Neural cell (in vitro differentiated cells): ENCODE measurements at regions not wholly inside any gene's neighbourhood (a gene's known extent, or its start where the extent isn't known, plus 50 kb on each side); places are given as distances from the start of the nearest gene placed in this dataset.

Source experiments
- H2AFZ ChIP-seq: fragments of 200-600, 300-800 bp; sonication (generic), shearing (Covaris generic); 2 replicates; pipeline ENCODE4 v1.6.0; 2014; ENCODE audit warnings: low read depth, mild to moderate bottlenecking, antibody characterized with exemption, low read length, moderate library complexity
- H3F3A ChIP-seq: fragments of 200-600 bp; shearing (Covaris generic); 2 replicates; pipeline ENCODE4 v1.6.1; 2016; ENCODE audit warnings: mild to moderate bottlenecking, moderate library complexity, mixed read lengths, antibody characterized with exemption, low read length; ENCODE audit not compliant: insufficient read depth, poor library complexity, severe bottlenecking
- H3K27ac ChIP-seq: fragments of 200-600, 300-800 bp; sonication (generic), shearing (Covaris generic); 2 replicates; pipeline ENCODE4 v1.5.1; 2014; ENCODE audit warnings: mild to moderate bottlenecking, low read length, moderate library complexity
- H3K27me3 ChIP-seq: fragments of 300-800, 200-600 bp; sonication (generic), shearing (Covaris generic); 2 replicates; pipeline ENCODE4 v1.6.0; 2014; ENCODE audit warnings: mild to moderate bottlenecking, low read depth, low read length, moderate library complexity; ENCODE audit not compliant: insufficient read depth
- H3K36me3 ChIP-seq: fragments of 300-800, 200-600 bp; sonication (generic), shearing (Covaris generic); 2 replicates; pipeline ENCODE4 v1.5.1; 2014; ENCODE audit warnings: mild to moderate bottlenecking, antibody characterized with exemption, low read length, moderate library complexity; ENCODE audit not compliant: insufficient read depth
- H3K4me2 ChIP-seq: fragments of 300-800, 200-600 bp; sonication (generic), shearing (Covaris generic); 2 replicates; pipeline ENCODE4 v1.6.0; 2014; ENCODE audit warnings: mild to moderate bottlenecking, low read length
- H3K4me3 ChIP-seq: fragments of 300-800, 200-600 bp; sonication (generic), shearing (Covaris generic); 2 replicates; pipeline ENCODE4 v1.5.1; 2014; ENCODE audit warnings: mild to moderate bottlenecking, low read length, moderate library complexity
- H3K79me2 ChIP-seq: fragments of 200-600 bp; shearing (Covaris generic); replicated peaks from 2 replicates; pipeline ENCODE4 v1.6.0; 2014; ENCODE audit warnings: mild to moderate bottlenecking, low read length, moderate library complexity; ENCODE audit not compliant: insufficient read depth
- H3K9ac ChIP-seq: fragments of 300-800, 200-600 bp; sonication (generic), shearing (Covaris generic); 2 replicates; pipeline ENCODE4 v1.6.1; 2016; ENCODE audit warnings: mild to moderate bottlenecking, low read length, mixed read lengths
- H3K9me2 ChIP-seq: fragments of 200-600 bp; shearing (Covaris generic); 2 replicates; pipeline ENCODE4 v1.6.1; 2016; ENCODE audit warnings: mild to moderate bottlenecking, low read length, mixed read lengths; ENCODE audit not compliant: insufficient read depth
- H3K9me3 ChIP-seq: fragments of 200-600, 300-800 bp; sonication (generic), shearing (Covaris generic); 2 replicates; pipeline ENCODE4 v1.6.1; 2016; ENCODE audit warnings: mild to moderate bottlenecking, mixed run types, low read length, moderate library complexity, mixed read lengths
- H4K20me1 ChIP-seq: fragments of 200-600 bp; shearing (Covaris generic); 2 replicates; pipeline ENCODE4 v1.6.1; 2016; ENCODE audit warnings: mild to moderate bottlenecking, mixed run types; ENCODE audit not compliant: insufficient read depth
- EP300 ChIP-seq: fragments of 450-650 bp; conservative IDR thresholded peaks from 2 replicates; pipeline ENCODE4 v1.6.1; 2014; ENCODE audit warnings: antibody characterized with exemption, mild to moderate bottlenecking, moderate library complexity; ENCODE audit not compliant: poor library complexity, severe bottlenecking
- EZH2 ChIP-seq: fragments of 200-600, 300-800 bp; shearing (Covaris generic), sonication (generic); IDR thresholded peaks from 2 replicates; pipeline ENCODE4 v1.6.1; 2014; ENCODE audit warnings: antibody characterized with exemption, low read length, borderline replicate concordance, mild to moderate bottlenecking; ENCODE audit not compliant: insufficient read depth, poor library complexity, severe bottlenecking
- MXI1 ChIP-seq: fragments of 450-650 bp; conservative IDR thresholded peaks from 2 replicates; pipeline ENCODE4 v1.6.1; 2014; ENCODE audit warnings: antibody characterized with exemption, mild to moderate bottlenecking; ENCODE audit not compliant: poor library complexity, severe bottlenecking
- POLR2AphosphoS5 ChIP-seq: IDR thresholded peaks from 2 replicates; pipeline ENCODE4 v1.6.1; 2012
- RAD21 ChIP-seq: fragments of 450-650 bp; conservative IDR thresholded peaks from 2 replicates; pipeline ENCODE4 v1.6.1; 2014; ENCODE audit warnings: antibody characterized with exemption, mild to moderate bottlenecking, moderate library complexity
- SMC3 ChIP-seq: fragments of 450-650 bp; conservative IDR thresholded peaks from 2 replicates; pipeline ENCODE4 v1.6.1; 2014; ENCODE audit warnings: antibody characterized with exemption, mild to moderate bottlenecking, moderate library complexity; ENCODE audit not compliant: poor library complexity
- TAF1 ChIP-seq: IDR thresholded peaks from 2 replicates; pipeline ENCODE4 v1.6.1; 2012; ENCODE audit warnings: low read depth
- TF ChIP-seq, protein P1 (sequence below): IDR thresholded peaks from 2 replicates; pipeline ENCODE4 v1.6.1; 2012; ENCODE audit warnings: borderline replicate concordance
- TF ChIP-seq, protein P2 (sequence below): fragments of 450-650 bp; IDR thresholded peaks from 2 replicates; pipeline ENCODE4 v1.5.1; 2014; ENCODE audit warnings: antibody characterized with exemption, mild to moderate bottlenecking, moderate library complexity; ENCODE audit not compliant: poor library complexity, severe bottlenecking

DNA sequence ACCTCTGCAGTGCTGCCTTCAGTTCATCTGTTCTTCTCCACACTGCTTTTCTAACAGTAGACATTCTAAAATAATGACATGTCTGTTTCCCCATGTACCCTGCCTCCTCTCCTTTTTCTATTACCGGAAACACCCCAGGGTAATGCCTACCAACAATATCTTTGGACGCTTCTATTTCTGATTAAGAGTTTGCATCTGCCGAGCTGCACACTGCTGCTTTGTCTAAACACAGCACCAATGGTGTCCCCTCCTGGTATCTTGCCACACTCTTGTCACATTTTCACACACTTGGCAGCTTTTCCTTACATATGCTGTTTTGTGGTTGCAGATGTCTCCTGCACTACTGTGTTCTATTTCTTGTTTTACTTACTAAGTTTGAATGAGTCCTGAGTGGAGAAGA, 288.8 kb downstream of the GRIA2 start:
- Histone ChIP-seq H3K27ac (no peak overlapping the region), H3K36me3 (no peaks in the 10 kb centered on the region), H3K4me3 (no peak overlapping the region), H3K27me3 (no peaks in the 10 kb centered on the region), H3K9me3 (no peaks in the 10 kb centered on the region), H3F3A (no peaks in the 10 kb centered on the region), H3K4me2 (no peak overlapping the region), H3K9ac (no peak overlapping the region), H4K20me1 (no peaks in the 10 kb centered on the region), H3K9me2 (no peaks in the 10 kb centered on the region), H3K79me2 (no peaks in the 10 kb centered on the region), H2AFZ (no peak overlapping the region)
- TF ChIP-seq MXI1 (no peak), RAD21 (no peak), TAF1 (no peak), EZH2 (no peak), POLR2AphosphoS5 (no peak), EP300 (no peak), SMC3 (no peak)
- TF ChIP-seq, protein P1, sequence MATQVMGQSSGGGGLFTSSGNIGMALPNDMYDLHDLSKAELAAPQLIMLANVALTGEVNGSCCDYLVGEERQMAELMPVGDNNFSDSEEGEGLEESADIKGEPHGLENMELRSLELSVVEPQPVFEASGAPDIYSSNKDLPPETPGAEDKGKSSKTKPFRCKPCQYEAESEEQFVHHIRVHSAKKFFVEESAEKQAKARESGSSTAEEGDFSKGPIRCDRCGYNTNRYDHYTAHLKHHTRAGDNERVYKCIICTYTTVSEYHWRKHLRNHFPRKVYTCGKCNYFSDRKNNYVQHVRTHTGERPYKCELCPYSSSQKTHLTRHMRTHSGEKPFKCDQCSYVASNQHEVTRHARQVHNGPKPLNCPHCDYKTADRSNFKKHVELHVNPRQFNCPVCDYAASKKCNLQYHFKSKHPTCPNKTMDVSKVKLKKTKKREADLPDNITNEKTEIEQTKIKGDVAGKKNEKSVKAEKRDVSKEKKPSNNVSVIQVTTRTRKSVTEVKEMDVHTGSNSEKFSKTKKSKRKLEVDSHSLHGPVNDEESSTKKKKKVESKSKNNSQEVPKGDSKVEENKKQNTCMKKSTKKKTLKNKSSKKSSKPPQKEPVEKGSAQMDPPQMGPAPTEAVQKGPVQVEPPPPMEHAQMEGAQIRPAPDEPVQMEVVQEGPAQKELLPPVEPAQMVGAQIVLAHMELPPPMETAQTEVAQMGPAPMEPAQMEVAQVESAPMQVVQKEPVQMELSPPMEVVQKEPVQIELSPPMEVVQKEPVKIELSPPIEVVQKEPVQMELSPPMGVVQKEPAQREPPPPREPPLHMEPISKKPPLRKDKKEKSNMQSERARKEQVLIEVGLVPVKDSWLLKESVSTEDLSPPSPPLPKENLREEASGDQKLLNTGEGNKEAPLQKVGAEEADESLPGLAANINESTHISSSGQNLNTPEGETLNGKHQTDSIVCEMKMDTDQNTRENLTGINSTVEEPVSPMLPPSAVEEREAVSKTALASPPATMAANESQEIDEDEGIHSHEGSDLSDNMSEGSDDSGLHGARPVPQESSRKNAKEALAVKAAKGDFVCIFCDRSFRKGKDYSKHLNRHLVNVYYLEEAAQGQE = no peak
- TF ChIP-seq, protein P2, sequence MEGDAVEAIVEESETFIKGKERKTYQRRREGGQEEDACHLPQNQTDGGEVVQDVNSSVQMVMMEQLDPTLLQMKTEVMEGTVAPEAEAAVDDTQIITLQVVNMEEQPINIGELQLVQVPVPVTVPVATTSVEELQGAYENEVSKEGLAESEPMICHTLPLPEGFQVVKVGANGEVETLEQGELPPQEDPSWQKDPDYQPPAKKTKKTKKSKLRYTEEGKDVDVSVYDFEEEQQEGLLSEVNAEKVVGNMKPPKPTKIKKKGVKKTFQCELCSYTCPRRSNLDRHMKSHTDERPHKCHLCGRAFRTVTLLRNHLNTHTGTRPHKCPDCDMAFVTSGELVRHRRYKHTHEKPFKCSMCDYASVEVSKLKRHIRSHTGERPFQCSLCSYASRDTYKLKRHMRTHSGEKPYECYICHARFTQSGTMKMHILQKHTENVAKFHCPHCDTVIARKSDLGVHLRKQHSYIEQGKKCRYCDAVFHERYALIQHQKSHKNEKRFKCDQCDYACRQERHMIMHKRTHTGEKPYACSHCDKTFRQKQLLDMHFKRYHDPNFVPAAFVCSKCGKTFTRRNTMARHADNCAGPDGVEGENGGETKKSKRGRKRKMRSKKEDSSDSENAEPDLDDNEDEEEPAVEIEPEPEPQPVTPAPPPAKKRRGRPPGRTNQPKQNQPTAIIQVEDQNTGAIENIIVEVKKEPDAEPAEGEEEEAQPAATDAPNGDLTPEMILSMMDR = no peak

DNA sequence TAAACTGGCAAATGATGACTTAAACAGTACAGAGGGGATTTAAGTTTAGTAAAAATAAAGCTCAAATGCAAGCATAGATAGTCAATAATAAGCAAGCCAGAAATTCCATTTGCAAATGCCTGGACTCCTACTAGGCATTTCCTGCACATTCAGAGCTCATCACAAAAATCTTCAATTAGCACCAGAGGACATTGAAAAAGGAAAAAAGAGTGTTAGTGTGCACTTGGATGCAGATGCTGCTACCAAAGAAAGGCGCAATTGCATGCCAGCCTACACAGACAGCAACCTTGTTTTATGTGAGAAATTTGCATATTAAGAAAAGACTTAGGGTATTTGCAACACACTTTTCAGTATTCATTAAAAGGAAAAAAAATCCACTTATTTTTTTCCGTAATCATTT, 282.1 kb downstream of the GRIA2 start:
- H3K79me2 ChIP-seq = no peaks in the 10 kb centered on the region
- no peaks in the 10 kb centered on the region for H3F3A ChIP-seq

More for the DNA sequence above, 282.1 kb downstream of the GRIA2 start:
- Histone ChIP-seq H3K36me3 (no peaks in the 10 kb centered on the region), H3K27me3 (no peaks in the 10 kb centered on the region), H3K4me2 (no peak overlapping the region), H3K27ac (no peak overlapping the region), H3K4me3 (no peak overlapping the region), H3K9me2 (no peaks in the 10 kb centered on the region), H3K9me3 (no peaks in the 10 kb centered on the region), H2AFZ (no peak overlapping the region), H3K9ac (no peak overlapping the region), H4K20me1 (no peaks in the 10 kb centered on the region)
- TF ChIP-seq TAF1 (no peak), RAD21 (no peak), MXI1 (no peak), SMC3 (no peak), EP300 (no peak), EZH2 (no peak), POLR2AphosphoS5 (no peak)
- TF ChIP-seq, protein P2 = no peak
